ENCODE measurements at regions not wholly inside any gene's neighbourhood (a gene's known extent, or its start where the extent isn't known, plus 50 kb on each side); places are given as distances from the start of the nearest gene placed in this dataset.

DNA sequence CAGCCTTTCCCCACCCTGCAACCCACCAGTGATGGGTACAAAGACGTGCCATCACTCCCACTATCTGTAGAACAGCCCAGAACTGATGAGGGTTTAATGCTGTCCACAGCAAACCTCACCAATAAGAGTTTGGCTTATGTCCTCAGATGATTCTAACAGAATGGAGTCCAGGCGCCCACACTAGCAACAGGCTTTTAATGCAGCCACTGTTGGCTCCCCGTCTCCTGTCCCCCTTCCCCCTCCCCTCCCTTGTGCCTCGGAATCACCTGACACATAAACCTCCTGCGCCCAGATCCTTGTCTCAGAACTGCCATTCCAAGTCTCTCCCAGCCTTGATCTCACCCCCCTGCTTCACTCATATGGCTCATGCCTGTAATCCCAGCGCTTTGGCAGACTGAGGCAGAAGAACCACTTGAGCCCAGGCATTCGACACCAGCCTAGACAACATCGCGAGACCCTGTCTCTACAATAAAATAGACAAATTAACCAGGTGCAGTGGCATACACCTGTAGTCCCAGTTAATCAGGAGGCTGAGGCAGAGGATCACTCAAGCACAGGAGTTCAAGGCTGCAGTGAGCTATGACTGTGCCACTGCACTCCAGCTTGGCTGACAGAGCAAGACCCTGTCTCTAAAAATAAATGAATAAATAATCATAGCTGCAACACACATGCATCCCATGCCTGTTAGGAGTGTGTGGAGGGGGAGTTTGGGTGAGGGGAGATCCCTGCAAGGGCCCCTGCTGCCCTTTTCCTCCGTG lies 85.6 kb downstream of the SNX5 start:
- H3K23me2 ChIP-seq (ENCODE audit: low read depth, low read length) = no peaks in the 10 kb centered on the region
- H4K91ac ChIP-seq (replicated peaks; ENCODE audit: insufficient read length, low read length) = peak overlapping the region; percentile 78
- H3K79me1 ChIP-seq (ENCODE audit: low read depth, low read length) = no peaks in the 10 kb centered on the region; the same call in 1 of the 2 replicates
- no peak overlapping the region for H3K4me3 ChIP-seq (ENCODE audit: extremely low read depth in 1 of 4, insufficient read depth in 2 of 4, low read depth in 3 of 4, low read length in 4 of 4)
- no peaks in the 10 kb centered on the region for H3K36me3 ChIP-seq (ENCODE audit: control insufficient read depth in 2 of 4, insufficient read depth in 4 of 4, low read length in 3 of 4)
- DNase-seq (ENCODE audit: low read depth in 1 of 2, low spot score in 2 of 2) (no peak), FAIRE-seq (no peak)
- H3K4me1 ChIP-seq (replicated peaks in 1 of 4; ENCODE audit: control insufficient read depth in 3 of 4, insufficient read depth in 4 of 4, low read length in 3 of 4) = peaks cover 3 to 11% (median 7%) of the 10 kb centered on the region in 4 experiments
- no peaks in the 10 kb centered on the region for H3K27me3 ChIP-seq (replicated peaks in 1 of 4; ENCODE audit: control insufficient read depth in 3 of 4, extremely low read depth in 1 of 4, insufficient read depth in 3 of 4, low read length in 3 of 4)
- peak overlapping the region; percentile 72; the same call in 1 of the 2 replicates for H2BK15ac ChIP-seq (ENCODE audit: low read length)
- H2BK12ac ChIP-seq (ENCODE audit: low read depth, low read length) = peak overlapping the region; percentile 95; the same call in 1 of the 2 replicates
- no peak overlapping the region for H3K56ac ChIP-seq (replicated peaks; ENCODE audit: insufficient read length, low read depth, low read length)
- no peak overlapping the region for H3K4ac ChIP-seq (replicated peaks; ENCODE audit: insufficient read length, low read depth, low read length)
- no peak overlapping the region for H4K8ac ChIP-seq (ENCODE audit: extremely low read depth, insufficient read depth, low read length)
- no peaks in the 10 kb centered on the region for H3K9me3 ChIP-seq (ENCODE audit: insufficient read depth in 2 of 2, low read depth in 1 of 2, low read length in 1 of 2)
- H3K14ac ChIP-seq (ENCODE audit: insufficient read length) = no peak overlapping the region
- no peak overlapping the region for H3K4me2 ChIP-seq (ENCODE audit: insufficient read depth in 1 of 2, low read depth in 2 of 2, low read length in 2 of 2)
- H3K27ac ChIP-seq (ENCODE audit: low read depth, low read length) = no peak overlapping the region
- ChIA-PET CTCF (ENCODE audit: partially characterized antibody) (interaction anchor here (0.9 to 3.8 kb wide), 5 partner anchors 10 to 85 kb away, joined by 3 to 24 read pairs (median 6); no protein-coding TSS in a partner anchor), POLR2A (ENCODE audit: partially characterized antibody) (interaction anchor here (1.0 to 1.6 kb wide), 4 partner anchors 12 to 30 kb away, joined by 3 to 4 read pairs (median 4); no protein-coding TSS in a partner anchor)
- no peaks in the 10 kb centered on the region for H4K20me1 ChIP-seq (replicated peaks in 1 of 2; ENCODE audit: control insufficient read depth in 1 of 2, insufficient read depth in 2 of 2, low read length in 2 of 2)
- peak overlapping the region; percentile 98; the same call in 1 of the 2 replicates for H2BK20ac ChIP-seq (ENCODE audit: low read length)
- peak overlapping the region; percentile 63; the same call in 1 of the 2 replicates for H2AFZ ChIP-seq (ENCODE audit: low read length)
- no peak overlapping the region for H4K5ac ChIP-seq (ENCODE audit: insufficient read length, low read depth, low read length)
- H3K18ac ChIP-seq (ENCODE audit: extremely low read depth, low read length) = peak overlapping the region; percentile 93; the same call in 1 of the 2 replicates
- no peak overlapping the region for H2BK120ac ChIP-seq (replicated peaks; ENCODE audit: low read depth, low read length)
- no peak overlapping the region; the same call in 1 of the 2 replicates for H2AK5ac ChIP-seq (ENCODE audit: low read depth, low read length)
- no peak for TF ChIP-seq RXRA (IDR thresholded peaks at IDR 0.05; ENCODE audit: insufficient read depth, low read depth, low read length)
- no peak for TF ChIP-seq PHF8 (conservative IDR thresholded peaks at IDR 0.05; ENCODE audit: low read depth, low read length)
- no peak for TF ChIP-seq NANOG (IDR thresholded peaks at IDR 0.05; ENCODE audit: insufficient read depth, low read depth, low read length, poor library complexity, severe bottlenecking)
- TF ChIP-seq ASH2L (IDR thresholded peaks at IDR 0.05; ENCODE audit: low read length) = no peak
- TF ChIP-seq SP1 (IDR thresholded peaks at IDR 0.05; ENCODE audit: low read depth, low read length) = no peak
- TF ChIP-seq JUN (IDR thresholded peaks at IDR 0.05; ENCODE audit: low read depth, low read length) = no peak
- TF ChIP-seq, protein P1, sequence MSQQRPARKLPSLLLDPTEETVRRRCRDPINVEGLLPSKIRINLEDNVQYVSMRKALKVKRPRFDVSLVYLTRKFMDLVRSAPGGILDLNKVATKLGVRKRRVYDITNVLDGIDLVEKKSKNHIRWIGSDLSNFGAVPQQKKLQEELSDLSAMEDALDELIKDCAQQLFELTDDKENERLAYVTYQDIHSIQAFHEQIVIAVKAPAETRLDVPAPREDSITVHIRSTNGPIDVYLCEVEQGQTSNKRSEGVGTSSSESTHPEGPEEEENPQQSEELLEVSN (IDR thresholded peaks at IDR 0.05) = no peak
- no peak for TF ChIP-seq RFX5 (IDR thresholded peaks at IDR 0.05; ENCODE audit: borderline replicate concordance, low read depth, low read length)
- TF ChIP-seq FOSL1 (IDR thresholded peaks at IDR 0.05; ENCODE audit: insufficient read depth, low read depth, low read length) = no peak
- no peak for TF ChIP-seq KDM5A (IDR thresholded peaks at IDR 0.05; ENCODE audit: low read length)
- H3K9ac ChIP-seq (replicated peaks in 1 of 4; ENCODE audit: extremely low read depth in 1 of 4, low read depth in 3 of 4, low read length in 3 of 4) = no peak overlapping the region; a peak in 1 of 7 replicates
- WGBS, 2 experiments (ENCODE audit: extremely low coverage in 1 of 2, insufficient coverage in 1 of 2, insufficient read length in 1 of 2, insufficient replicate concordance in 2 of 2, low coverage in 1 of 2, low lambda C conversion rate in 2 of 2, missing lambda C conversion rate in 1 of 2) = 88% methylated on average over 10 of the region's 10 CpGs; no CpG with 5 or more reads in 1 of the 2 experiments
- H3K23ac ChIP-seq (ENCODE audit: insufficient read length) = no peak overlapping the region
- H3K79me2 ChIP-seq (ENCODE audit: control insufficient read depth in 1 of 2, insufficient read depth in 2 of 2, low read length in 2 of 2) = no peaks in the 10 kb centered on the region
- H2BK5ac ChIP-seq (ENCODE audit: low read depth, low read length) = 0 out of 2 replicates have a peak overlapping the region, but pooled peaks have one; percentile 44

Measured in H1 (cell line).